ENCODE measurements at regions not wholly inside any gene's neighbourhood (a gene's known extent, or its start where the extent isn't known, plus 50 kb on each side); places are given as distances from the start of the nearest gene placed in this dataset.

DNA sequence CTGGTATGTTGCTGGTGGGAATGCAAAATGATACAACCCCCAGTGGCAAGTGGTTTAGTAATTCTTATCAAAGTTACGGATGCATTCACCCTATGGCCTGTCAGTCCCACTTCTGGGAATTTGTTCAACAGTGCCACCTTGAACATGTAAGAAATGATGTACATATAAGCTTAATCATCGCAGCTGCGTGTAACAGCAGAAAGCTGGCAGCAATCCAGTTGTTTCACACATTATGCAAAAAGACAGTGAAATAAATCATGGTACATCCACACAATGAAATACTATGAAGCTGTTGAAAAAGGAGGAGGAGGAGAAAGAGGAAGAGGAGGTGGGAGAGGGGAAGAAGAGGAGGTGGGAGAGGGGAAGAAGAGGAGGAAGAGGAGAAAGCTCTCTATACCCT lies 76.2 kb upstream of the MYL10 start:
- TF ChIP-seq, protein P1, sequence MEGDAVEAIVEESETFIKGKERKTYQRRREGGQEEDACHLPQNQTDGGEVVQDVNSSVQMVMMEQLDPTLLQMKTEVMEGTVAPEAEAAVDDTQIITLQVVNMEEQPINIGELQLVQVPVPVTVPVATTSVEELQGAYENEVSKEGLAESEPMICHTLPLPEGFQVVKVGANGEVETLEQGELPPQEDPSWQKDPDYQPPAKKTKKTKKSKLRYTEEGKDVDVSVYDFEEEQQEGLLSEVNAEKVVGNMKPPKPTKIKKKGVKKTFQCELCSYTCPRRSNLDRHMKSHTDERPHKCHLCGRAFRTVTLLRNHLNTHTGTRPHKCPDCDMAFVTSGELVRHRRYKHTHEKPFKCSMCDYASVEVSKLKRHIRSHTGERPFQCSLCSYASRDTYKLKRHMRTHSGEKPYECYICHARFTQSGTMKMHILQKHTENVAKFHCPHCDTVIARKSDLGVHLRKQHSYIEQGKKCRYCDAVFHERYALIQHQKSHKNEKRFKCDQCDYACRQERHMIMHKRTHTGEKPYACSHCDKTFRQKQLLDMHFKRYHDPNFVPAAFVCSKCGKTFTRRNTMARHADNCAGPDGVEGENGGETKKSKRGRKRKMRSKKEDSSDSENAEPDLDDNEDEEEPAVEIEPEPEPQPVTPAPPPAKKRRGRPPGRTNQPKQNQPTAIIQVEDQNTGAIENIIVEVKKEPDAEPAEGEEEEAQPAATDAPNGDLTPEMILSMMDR (IDR thresholded peaks at IDR 0.05; ENCODE audit: low read depth, low read length), result no peak
- TF ChIP-seq EZH2phosphoT487 (IDR thresholded peaks at IDR 0.05; ENCODE audit: low read depth), result no peak

Data from OCI-LY3 (cell line).